MM.1S (cell line): ENCODE measurements at regions not wholly inside any gene's neighbourhood (a gene's known extent, or its start where the extent isn't known, plus 50 kb on each side); places are given as distances from the start of the nearest gene placed in this dataset.

Experiments
- DNase-seq: peaks from one replicate; pipeline ENCODE4 v3.0.0-alpha.2; 2015
- H2AFZ ChIP-seq: fragments of 300-600 bp; sonication (generic); 2 replicates; pipeline ENCODE4 v1.6.0; 2016; ENCODE audit warnings: antibody characterized with exemption, low read length
- H3F3A ChIP-seq: fragments of 300-600 bp; sonication (generic); 2 replicates; pipeline ENCODE4 v1.6.1; 2016; ENCODE audit warnings: mild to moderate bottlenecking, antibody characterized with exemption, low read length, moderate library complexity, mixed read lengths; ENCODE audit not compliant: insufficient read depth
- H3K27ac ChIP-seq: fragments of 300-600 bp; sonication (generic); 2 replicates; pipeline ENCODE4 v1.5.1; 2016; ENCODE audit warnings: mild to moderate bottlenecking, low read length
- H3K27me3 ChIP-seq: fragments of 300-600 bp; sonication (generic); replicated peaks from 2 replicates; pipeline ENCODE4 v1.6.0; 2016; ENCODE audit warnings: low read length; ENCODE audit not compliant: insufficient read depth
- H3K36me3 ChIP-seq: fragments of 300-600 bp; sonication (generic); replicated peaks from 2 replicates; pipeline ENCODE4 v1.6.1; 2016; ENCODE audit warnings: mild to moderate bottlenecking, low read length, mixed read lengths; ENCODE audit not compliant: insufficient read depth
- H3K4me1 ChIP-seq: fragments of 300-600 bp; sonication (generic); 2 replicates; pipeline ENCODE4 v1.6.1; 2016; ENCODE audit warnings: low read length, mixed read lengths
- H3K4me2 ChIP-seq: fragments of 300-600 bp; sonication (generic); 2 replicates; pipeline ENCODE4 v1.6.0; 2016; ENCODE audit warnings: low read depth, low read length
- H3K4me3 ChIP-seq: fragments of 300-600 bp; sonication (generic); 2 replicates; pipeline ENCODE4 v1.5.1; 2016; ENCODE audit warnings: low read length, mixed read lengths
- H3K79me2 ChIP-seq: fragments of 300-600 bp; sonication (generic); 2 replicates; pipeline ENCODE4 v1.6.1; 2016; ENCODE audit warnings: mixed run types, low read length, mixed read lengths
- H3K9ac ChIP-seq: fragments of 300-600 bp; sonication (generic); 2 replicates; pipeline ENCODE4 v1.6.1; 2016; ENCODE audit warnings: low read length, mixed read lengths
- H3K9me2 ChIP-seq: fragments of 300-600 bp; sonication (generic); replicated peaks from 2 replicates; pipeline ENCODE4 v1.6.1; 2016; ENCODE audit warnings: mild to moderate bottlenecking, low read length, mixed read lengths; ENCODE audit not compliant: insufficient read depth
- H3K9me3 ChIP-seq: fragments of 300-600 bp; sonication (generic); replicated peaks from 2 replicates; pipeline ENCODE4 v1.6.1; 2016; ENCODE audit warnings: mild to moderate bottlenecking, low read length, mixed read lengths; ENCODE audit not compliant: insufficient read depth
- H4K20me1 ChIP-seq: fragments of 300-600 bp; sonication (generic); 2 replicates; pipeline ENCODE4 v1.6.1; 2016; ENCODE audit warnings: mild to moderate bottlenecking, low read length, moderate library complexity, mixed read lengths; ENCODE audit not compliant: insufficient read depth
- CTCF ChIP-seq: fragments of 300-600 bp; sonication (generic); IDR thresholded peaks from 2 replicates; pipeline ENCODE4 v1.5.1; 2016; ENCODE audit warnings: antibody characterized with exemption, low read length, mixed read lengths
- EZH2 ChIP-seq: fragments of 300-600 bp; sonication (generic); optimal IDR thresholded peaks from 2 replicates; pipeline ENCODE3; 2017; ENCODE audit warnings: low read depth, mild to moderate bottlenecking, antibody characterized with exemption, low read length, mixed read lengths
- EZH2phosphoT487 ChIP-seq: fragments of 300-600 bp; sonication (generic); IDR thresholded peaks from 2 replicates; pipeline ENCODE4 v1.6.1; 2018; ENCODE audit warnings: antibody characterized with exemption, low read length

GRCh38 chr12:71236133-71236660, 78.4 kb upstream of the TSPAN8 start:
- no peak overlapping the region for H3K9ac ChIP-seq

GRCh38 chr12:71233083-71233482, 75.3 kb upstream of the TSPAN8 start:
- no peak overlapping the region for H2AFZ ChIP-seq
- H3K4me3 ChIP-seq = no peak overlapping the region
- H3K4me2 ChIP-seq = no peak overlapping the region
- no peaks in the 10 kb centered on the region for H3K36me3 ChIP-seq
- no peaks in the 10 kb centered on the region for H3K4me1 ChIP-seq
- H3K9me3 ChIP-seq = no peaks in the 10 kb centered on the region
- DNase-seq = no peak
- no peaks in the 10 kb centered on the region for H4K20me1 ChIP-seq
- no peak overlapping the region for H3K27ac ChIP-seq
- no peaks in the 10 kb centered on the region for H3F3A ChIP-seq
- no peaks in the 10 kb centered on the region for H3K9me2 ChIP-seq
- no peak overlapping the region for H3K9ac ChIP-seq
- TF ChIP-seq CTCF (no peak), EZH2 (no peak), EZH2phosphoT487 (no peak)
- no peaks in the 10 kb centered on the region for H3K27me3 ChIP-seq
- no peaks in the 10 kb centered on the region for H3K79me2 ChIP-seq

More at GRCh38 chr12:71236133-71236660, 78.4 kb upstream of the TSPAN8 start:
- H3K27ac ChIP-seq = no peak overlapping the region
- no peak overlapping the region for H3K4me2 ChIP-seq
- DNase-seq = peak; percentile 30
- H4K20me1 ChIP-seq = no peaks in the 10 kb centered on the region
- no peak overlapping the region for H2AFZ ChIP-seq
- no peaks in the 10 kb centered on the region for H3K79me2 ChIP-seq
- H3F3A ChIP-seq = no peaks in the 10 kb centered on the region
- H3K9me3 ChIP-seq = no peaks in the 10 kb centered on the region
- H3K4me1 ChIP-seq = no peaks in the 10 kb centered on the region
- H3K4me3 ChIP-seq = no peak overlapping the region
- no peaks in the 10 kb centered on the region for H3K36me3 ChIP-seq
- H3K9me2 ChIP-seq = no peaks in the 10 kb centered on the region
- no peaks in the 10 kb centered on the region for H3K27me3 ChIP-seq
- TF ChIP-seq EZH2phosphoT487 (no peak), CTCF (no peak), EZH2 (no peak)

GRCh38 chr12:71230542-71230941, 72.7 kb upstream of the TSPAN8 start:
- Histone ChIP-seq H3K9me2 (no peaks in the 10 kb centered on the region), H2AFZ (no peak overlapping the region), H3F3A (no peaks in the 10 kb centered on the region), H3K79me2 (no peaks in the 10 kb centered on the region), H3K9me3 (no peaks in the 10 kb centered on the region), H3K4me2 (no peak overlapping the region), H3K27ac (no peak overlapping the region), H4K20me1 (no peaks in the 10 kb centered on the region), H3K4me1 (no peaks in the 10 kb centered on the region), H3K27me3 (no peaks in the 10 kb centered on the region), H3K36me3 (no peaks in the 10 kb centered on the region), H3K4me3 (no peak overlapping the region), H3K9ac (no peak overlapping the region)
- DNase-seq = no peak
- TF ChIP-seq CTCF (no peak), EZH2 (no peak), EZH2phosphoT487 (no peak)
